Forelimb muscle (tissue), 1 donor: ENCODE measurements at regions not wholly inside any gene's neighbourhood (a gene's known extent, or its start where the extent isn't known, plus 50 kb on each side); places are given as distances from the start of the nearest gene placed in this dataset.

Source experiments
- DNase-seq: peaks from one replicate; pipeline ENCODE4 v3.0.0-alpha.2; 2013; ENCODE audit warnings: low read depth

DNA sequence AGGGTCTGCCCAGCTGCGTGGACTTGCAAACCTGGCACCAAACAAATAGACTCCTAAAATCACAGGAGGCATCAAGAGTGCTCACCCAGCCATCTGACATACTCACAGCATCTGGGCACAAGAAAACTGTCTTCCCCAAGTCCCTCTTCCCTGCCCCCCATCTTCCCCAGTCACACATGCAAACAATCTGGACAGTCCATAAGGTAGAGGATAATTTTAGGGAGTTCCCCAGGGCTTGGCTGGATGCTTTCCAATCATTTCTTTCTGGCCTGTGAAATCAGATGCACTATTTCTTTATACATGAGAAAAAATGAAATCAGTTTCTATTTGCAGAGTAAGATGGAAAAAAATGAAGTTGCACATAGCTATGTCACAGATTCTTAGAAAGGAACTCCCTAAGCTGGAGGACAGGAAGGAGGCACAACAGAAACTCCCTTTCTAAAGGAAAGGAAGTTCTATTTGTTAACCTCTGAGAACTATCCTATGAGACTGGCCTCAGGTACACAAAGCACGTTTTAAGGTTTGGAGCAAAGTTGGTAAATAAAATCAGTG, 342.3 kb downstream of the HNRNPD start:
- no peak for DNase-seq

DNA sequence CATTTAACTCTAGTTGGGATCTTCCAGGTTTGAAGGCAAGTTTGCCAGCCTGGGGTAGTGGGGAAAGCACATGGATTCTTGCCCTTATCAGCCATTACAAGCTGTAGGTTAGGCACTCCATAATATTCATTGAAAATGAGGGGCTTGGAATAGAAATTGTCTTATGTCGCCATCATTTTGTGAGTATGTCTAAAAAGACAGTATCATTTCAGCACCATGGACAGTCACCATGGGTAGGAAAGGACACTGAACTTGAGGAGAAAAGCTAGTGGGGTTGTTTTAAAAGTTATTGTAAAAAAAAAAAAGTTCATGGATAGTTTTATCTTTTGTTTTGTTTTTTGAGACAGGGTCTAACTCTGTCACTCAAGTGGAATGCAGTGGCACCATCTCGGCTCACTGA, 356.1 kb downstream of the HNRNPD start:
- DNase-seq = no peak

DNA sequence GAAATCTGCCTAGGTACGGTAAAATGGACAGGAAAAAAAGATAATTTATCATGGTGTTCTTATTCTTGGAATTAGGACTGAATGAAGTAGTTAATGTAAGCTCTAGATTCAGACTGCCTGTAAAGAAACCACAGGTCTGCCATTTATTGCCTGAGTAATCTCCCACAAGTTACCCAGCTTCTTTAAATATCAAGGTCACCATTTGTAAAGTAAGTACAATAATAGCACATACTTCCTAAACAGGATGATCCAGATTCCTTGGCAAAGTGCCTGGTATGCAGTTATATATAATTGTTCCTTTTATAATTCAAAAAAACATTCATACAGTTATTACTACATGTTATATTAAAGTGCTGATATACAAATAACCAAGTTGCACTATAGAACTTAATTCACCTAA, 368.6 kb downstream of the HNRNPD start:
- no peak for DNase-seq

DNA sequence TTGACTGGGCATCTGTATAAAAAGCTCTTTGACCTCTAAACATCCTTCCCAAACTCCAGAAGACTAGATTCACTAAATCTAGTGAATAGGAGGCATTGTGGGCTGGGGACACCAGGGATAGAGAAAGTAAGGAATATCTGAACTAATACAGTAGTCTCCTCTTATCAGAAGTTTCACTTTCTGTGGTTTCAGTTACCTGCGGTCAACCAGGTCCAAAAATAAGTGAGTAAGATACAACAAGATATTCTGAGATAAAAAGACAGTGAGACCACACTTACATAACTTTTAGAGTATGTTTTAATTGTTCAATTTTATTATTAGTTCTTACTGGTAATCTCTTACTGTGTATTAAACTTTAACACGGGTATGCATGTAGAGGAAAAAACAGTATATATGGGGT, 376.5 kb downstream of the HNRNPD start:
- no peak for DNase-seq

DNA sequence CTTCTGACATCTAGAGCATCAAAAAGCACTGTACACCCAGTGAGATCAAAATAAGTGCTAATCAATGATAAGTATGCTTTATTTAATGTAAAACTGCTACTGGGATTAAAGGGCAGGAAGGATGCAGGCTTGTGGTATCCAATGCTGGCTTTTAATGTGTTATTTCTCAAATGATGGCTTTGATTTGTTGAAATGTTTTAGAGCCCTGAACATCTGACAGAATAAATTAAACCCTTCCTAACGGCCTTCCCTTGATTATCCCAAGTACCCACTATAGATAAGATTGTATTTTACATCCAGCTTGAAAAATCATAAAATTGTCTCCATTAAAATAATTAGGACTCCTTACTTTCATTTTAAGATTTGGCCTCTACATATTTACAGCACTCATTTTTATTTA, 382.9 kb downstream of the HNRNPD start:
- no peak for DNase-seq

DNA sequence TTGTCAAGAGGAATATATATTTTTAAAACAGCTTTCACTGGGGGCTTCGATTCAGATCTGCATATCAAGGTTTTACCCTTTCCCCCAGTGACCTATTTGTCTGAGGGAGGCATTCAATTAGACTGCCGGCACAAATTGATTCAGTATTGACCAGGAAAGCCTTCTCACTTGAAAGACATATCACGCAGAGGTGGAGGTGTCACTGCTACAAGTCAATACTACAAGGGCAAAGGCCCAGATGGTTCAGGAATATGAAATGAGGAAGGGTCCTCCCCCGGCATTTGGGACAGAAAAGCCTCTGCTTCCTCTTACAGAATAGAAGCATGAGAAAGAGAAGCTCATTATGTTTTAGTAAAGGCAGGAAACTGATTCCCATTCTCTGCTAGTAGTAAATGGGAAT, 383.6 kb downstream of the HNRNPD start:
- DNase-seq = no peak

DNA sequence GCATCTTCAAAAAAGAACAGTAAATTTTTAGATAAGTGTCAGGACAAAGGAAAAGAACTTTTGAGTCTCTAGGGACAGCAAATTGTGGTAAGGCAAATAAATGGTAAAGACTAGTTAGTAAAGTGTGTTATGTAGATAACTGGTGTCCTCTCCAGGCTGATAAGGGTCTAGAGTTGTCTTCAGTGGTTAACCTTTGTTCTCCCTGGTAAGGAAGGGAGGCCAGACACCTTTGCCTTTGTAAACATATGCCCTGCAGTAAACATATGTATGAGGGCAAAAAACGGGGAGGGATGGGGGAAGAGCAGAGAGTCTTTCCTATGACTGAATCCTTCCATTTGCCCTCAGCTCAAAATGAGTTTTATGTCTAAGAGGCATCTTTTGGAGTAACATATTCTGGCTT, 384.6 kb downstream of the HNRNPD start:
- DNase-seq = no peak

DNA sequence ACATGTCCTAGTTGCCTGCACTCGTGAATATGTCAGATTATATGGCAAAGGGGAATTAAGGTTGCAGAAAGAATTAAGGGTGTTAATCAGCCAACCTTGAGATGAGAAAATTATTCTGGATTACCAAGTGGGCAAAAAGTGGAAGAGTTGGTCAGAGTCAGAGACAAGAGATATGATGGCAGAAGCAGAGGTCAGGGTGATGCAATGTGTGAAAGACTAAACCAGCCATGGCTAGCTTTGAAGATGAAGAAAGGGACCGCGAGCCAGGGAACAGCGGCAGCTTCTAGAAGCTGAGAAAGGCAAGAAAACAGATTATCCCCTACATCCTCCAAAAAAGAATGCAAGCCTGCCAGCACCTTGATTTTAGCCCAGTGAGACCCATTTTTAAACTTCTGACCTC, 385.6 kb downstream of the HNRNPD start:
- no peak for DNase-seq

DNA sequence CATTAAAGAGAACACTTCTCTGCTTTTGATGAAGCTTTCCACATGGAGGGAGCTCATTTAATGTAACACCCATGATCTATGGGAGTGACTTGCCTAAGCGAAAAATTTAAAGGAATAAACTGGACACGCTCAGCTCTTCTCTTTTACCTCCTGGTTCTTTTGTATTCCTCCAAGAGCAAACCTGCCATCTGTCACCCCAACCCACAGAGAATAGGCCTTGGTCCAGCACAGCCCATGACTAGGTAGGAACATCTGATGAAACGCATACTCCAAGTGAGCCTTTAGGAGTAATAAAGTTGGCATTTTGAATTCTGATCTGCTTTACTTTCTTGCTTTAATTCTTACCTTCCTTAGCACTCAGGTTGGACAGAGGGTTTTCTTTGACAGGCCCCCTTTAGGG, 389.0 kb downstream of the HNRNPD start:
- no peak for DNase-seq

DNA sequence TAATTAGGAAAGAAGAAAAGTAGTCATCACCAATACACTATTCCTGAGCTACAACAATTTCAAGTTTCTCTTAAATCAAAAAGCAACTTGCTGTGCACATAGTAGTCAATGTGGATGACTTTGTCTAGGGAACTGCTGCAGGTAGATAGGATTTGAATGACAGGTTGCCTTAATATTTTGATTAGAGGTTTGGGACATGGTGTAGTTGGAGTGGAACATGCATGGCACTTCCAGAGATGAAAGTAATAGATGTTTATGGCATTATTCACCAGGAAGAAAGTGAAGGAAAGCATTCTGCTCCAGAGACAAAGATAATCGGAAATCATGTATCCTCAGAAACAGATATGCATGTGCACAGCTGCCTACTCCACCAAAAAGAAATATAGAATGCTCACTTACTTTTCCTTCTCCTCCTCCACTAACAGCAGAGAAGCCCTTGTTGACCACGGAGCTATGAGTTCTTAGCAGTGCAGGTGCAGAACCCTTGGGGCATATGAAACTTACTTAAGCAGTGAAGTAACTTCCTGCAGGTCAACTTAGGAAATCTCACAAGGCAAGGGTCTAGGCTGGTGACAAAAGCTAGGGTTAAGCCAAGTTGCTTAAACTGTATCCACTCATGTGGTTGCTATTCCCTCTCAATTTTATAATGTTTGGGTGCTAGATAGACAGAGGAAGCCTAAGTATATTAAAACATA, 390.8 kb downstream of the HNRNPD start:
- no peak for DNase-seq

DNA sequence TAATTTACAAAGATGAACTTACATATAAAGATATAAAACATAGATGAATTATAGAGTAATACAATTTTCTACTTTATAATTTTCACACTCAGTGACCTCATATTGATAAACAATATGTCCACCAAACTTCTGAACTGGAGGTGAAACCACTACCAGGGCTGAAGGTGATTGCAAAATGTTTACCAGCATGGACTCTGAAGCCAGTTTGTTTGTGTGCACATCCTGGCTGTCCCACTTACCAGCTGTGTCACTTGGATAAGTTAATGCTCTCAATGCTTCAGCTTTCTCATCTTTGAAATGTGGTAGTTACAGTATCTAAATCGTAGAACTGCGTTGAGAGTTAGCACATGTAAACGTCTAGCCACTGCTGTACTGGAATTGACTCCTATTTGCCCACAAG, 392.6 kb downstream of the HNRNPD start:
- DNase-seq = no peak

DNA sequence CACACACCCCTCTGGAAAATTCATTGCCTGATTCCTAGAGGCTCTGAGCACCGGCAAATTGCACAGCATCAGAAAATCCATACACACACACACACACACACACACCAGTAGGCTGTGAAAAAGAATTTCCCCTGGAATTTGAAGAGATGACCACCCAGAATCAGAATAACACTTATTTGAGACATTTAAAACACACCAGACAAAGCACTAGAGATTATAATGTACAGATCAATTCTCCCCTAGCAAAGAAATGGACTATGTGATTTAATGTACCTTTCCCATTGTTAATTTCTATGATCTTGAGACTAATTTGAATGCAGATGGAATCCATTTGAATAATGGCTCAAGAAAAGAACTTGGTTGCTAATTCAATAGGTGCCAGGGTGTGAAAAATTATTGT, 399.3 kb downstream of the HNRNPD start:
- no peak for DNase-seq

DNA sequence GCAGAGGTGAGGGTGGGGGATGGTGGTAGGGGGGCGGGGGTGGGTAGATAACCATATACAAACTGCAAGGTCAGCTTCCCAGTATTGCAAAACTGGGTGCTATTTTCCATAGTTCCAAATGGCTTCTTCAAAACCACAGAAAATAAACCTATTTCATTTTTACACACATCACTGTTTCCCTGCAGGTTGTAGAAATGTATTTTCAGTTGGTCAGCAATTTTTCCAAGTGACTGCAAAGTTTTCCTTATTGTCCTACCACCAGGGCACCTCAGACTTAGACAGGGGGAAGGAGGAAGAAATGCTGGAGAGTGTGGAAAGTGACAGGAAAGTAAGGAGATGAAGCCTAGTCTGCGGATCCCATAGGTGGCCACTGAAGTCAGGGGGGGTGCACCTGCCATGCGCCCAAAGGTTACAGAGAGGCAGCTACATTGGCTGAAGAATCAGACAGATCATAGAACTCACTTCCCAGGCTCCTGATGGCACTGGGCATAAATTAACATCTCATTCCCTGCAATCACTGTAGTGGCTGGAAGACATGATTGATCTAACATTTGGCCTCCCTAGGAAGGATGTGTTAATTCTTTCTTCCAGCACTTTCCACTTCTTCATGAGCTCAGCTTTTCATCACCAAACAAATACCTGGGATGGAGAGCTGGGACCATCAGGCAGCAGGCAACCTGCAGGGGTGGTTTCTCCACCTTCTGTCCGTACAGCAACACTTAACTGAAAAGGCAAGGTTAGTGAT, 402.0 kb downstream of the HNRNPD start:
- no peak for DNase-seq

DNA sequence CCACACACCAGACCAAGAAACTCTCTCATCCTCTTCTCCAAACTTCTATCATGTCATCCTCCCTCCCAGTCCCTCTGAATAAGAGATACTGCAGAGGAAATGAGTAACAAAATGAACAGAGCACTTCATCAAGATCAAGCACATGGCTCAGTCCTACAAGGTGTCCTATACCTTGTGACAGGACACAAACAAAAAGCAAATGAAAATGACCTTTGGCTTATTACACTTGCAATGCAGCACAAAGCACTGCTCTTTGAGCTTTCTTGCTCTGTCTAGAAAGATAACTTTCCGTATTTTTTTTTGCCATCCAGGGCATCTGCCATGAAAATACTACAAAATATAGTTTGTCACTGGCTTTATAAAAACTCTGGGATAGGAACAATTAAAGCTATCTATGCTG, 402.7 kb downstream of the HNRNPD start:
- no peak for DNase-seq

DNA sequence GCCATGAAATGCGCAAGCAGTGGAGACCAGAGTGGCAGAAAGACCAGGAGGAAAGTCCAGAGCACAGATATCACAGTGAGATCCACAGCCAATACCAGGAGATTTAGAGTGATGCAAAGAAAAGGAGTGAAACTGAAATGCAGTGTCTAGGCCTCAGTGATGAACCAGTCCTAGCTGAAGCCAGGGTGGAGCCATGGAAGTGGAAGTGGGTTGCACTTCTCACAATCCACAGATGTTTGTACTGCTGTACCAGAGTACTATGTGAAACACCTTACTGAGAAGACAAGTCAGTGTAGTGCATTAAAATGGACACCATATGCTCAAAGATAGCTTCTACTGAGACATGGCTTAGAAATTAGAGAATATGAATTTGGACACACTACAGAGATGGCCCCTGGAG, 403.3 kb downstream of the HNRNPD start:
- DNase-seq = no peak

DNA sequence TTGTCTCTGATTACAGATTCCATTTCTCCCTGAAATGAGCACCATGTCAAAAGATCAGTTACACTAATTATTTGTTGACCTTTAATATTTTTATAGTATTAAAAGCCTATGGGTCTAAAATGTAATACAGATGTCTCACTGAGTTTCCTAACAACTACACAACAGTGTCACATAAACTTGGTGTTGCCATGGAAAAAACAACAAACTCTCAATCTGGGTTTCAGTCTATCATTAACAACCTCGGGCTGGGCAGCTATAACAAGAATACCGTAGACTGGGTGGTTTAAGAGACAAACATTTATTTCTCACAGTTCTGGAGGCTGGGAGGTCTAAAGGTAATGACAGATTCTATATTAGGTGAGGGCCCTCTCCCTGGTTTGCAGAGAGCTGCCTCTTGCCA, 407.1 kb downstream of the HNRNPD start:
- no peak for DNase-seq

DNA sequence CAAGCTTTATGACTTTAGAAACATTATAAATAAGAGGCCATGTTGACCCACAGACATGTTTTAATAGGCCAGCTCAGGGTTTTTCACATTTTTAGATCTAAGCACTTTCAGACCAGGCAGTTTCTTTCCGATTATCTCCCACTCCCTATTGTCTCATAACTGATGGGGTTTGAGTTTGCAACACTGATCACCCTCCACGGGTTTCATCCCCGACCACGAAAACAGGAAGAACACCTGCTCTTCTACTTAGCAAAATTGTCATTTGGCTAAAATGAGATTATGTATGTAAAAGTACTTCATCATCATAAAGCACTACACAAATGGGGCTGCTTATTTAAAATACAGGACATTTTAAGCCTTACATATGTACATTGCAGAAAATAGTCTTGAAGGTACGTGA, 407.9 kb downstream of the HNRNPD start:
- DNase-seq = no peak

DNA sequence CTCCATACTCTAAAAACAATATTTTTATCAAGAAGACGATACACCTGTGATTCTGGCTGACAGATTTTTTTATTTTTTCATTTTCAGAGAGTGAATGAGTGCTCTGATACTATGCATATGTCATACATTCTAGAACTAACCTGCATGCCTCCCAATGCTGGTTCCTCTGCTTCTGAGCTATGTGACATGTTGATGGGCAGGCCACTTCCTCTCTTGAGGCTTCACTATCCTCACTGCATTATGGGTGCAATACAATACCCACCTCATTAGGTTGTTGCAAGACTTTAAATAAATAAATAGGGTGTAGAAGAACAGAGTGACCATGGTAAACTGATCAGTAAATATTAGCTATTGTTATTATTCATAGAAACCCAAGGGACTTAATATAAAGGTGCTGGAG, 408.3 kb downstream of the HNRNPD start:
- no peak for DNase-seq

DNA sequence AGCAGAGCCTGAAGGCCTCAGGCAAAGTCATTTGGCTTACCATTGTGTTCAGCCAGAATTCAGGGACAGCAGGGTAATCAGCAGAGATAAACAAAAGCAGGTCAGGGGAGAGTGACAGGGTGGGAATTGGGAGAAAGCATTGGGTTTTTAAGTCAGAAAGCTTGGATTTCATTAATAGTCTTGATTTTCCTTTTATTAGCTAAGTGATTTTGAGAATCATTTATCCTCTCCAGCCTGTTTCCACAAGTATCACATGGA, 410.1 kb downstream of the HNRNPD start:
- DNase-seq = no peak

DNA sequence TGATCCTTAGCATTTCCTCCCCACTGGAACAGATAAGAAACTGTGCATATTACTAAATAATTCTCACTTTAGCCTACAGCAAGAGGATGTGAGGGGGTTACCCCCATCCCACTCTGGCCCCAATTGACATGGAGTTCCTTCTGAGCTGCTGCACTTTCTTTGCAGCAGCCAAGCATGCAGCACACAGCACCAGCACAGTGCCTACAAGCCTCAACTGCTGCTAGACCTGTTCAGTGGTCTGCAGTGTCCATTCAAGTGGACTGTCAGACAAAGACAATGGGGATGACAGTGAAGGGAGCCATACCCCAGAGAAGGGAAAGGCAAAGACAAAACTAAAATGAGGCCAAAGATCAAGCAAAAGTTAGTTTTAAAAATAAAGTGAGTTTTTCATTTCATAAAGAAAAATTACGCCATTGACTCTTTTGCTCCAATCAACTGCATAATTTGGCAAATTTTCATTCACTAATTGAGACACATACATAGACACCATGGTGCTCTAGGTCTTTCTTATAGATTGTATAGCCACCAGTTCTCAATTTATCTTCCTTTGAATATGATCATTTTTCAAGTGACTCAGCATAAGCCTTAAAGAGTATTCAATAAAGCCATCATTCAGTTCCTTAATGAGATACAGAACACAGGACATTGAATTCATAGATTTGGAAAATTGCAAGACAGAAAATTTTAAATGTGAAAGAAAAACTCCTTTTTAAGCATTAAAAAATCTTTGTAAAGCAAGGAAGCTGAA, 410.6 kb downstream of the HNRNPD start:
- DNase-seq = no peak

DNA sequence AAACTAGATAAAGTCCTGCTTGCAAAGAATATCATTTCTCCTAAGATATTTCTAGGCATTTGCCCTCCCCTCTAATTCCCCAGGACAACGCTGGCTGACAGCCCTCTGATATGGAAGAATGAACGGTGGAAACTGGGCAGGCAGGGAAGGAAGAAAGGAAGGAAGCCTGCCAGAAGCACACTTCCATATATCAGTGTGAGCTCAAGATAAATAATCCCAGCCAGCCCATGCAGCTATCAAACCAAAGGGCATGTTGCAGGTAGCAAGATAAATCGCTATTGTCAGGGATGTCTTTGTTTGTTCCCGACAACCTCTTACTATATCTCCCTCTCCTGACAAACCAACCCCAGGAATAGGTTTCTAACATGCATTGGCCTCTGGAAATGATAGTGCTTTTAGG, 412.8 kb downstream of the HNRNPD start:
- DNase-seq = no peak

DNA sequence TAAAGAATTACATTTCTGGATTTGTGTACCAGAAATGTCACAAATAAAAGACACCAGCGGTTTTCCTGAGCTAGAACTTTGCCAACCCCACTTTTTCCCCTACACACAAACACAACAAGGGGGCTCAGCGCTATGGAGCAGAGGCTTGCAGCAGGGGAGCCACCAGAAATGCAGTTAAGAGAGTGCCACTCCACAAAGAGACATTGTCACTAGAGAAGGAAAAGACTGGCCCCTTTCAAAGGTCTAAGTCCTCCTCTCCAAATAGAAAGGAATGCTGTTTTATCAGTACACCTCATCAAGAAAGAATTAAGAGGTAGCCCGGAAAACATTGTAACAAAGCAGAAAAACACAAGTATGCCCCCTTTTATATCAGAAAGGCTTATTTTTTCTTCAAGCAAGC, 419.5 kb downstream of the HNRNPD start:
- DNase-seq = no peak

DNA sequence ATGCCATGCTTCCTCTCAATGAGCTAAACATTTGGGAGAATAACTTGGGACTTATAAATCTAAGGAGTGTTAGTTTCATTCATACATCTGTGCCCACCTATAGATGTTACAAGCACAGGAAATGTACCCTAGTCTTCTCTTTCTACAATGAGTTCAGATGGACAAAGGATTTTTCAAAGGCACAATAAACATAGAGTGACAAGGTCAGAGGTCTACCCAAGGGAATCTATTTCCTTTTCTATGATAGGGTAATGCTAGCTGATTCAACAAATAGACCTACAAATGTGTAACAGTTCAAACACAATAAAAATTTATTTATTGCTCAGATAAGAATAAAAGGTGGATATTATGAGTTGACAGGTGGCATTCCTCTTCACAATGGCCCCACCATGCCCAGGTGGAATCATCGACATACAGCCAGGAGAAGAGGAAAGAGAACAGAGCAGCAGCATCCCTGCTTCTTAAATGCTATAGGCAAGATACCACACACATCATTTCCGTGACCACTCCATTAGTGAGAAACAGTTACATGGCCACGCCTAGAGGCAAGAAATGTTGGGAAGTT, 421.8 kb downstream of the HNRNPD start:
- DNase-seq = no peak
